Breast epithelium (tissue), 4 donors: ENCODE measurements at regions not wholly inside any gene's neighbourhood (a gene's known extent, or its start where the extent isn't known, plus 50 kb on each side); places are given as distances from the start of the nearest gene placed in this dataset.

ENCODE experiments used
- DNase-seq, 2 donors: peaks; one replicate each; pipeline ENCODE4 v3.0.0-alpha.2; 2019; ENCODE audit warnings: low spot score in 2 of 2
- H3K27ac ChIP-seq, 2 donors: fragments of 200-600 bp; sonication (generic) in 1 of 2; one replicate each; pipeline ENCODE4 v1.5.1; 2016 to 2019; ENCODE audit warnings: mild to moderate bottlenecking in 1 of 2
- H3K27me3 ChIP-seq, 2 donors: fragments of 200-600 bp; sonication (generic) in 1 of 2; one replicate each; pipeline versions ENCODE4 v1.5.1 to v1.6.0; 2017 to 2019; ENCODE audit warnings: control low read depth in 1 of 2, mild to moderate bottlenecking in 1 of 2
- H3K36me3 ChIP-seq: fragments of 200-600 bp; one replicate; pipeline ENCODE4 v1.5.1; 2019
- H3K4me1 ChIP-seq, 2 donors: fragments of 200-600 bp; sonication (generic); one replicate each; pipeline ENCODE4 v1.5.1; 2016 to 2019; ENCODE audit warnings: control low read depth in 1 of 2
- H3K4me3 ChIP-seq, 3 donors: fragments of 200-600 bp; sonication (generic); 1 replicate in 2 of 3; 2 replicates in 1 of 3; pipeline ENCODE4 v1.5.1; 2016 to 2019; ENCODE audit warnings: mild to moderate bottlenecking in 3 of 3, moderate library complexity in 2 of 3
- H3K9me3 ChIP-seq, 2 donors: fragments of 200-600 bp; sonication (generic) in 1 of 2; one replicate each; pipeline ENCODE4 v1.5.1; 2016 to 2019; ENCODE audit warnings: control low read depth in 1 of 2
- POLR2A ChIP-seq: fragments of 450-650 bp; IDR thresholded peaks from one replicate; pipeline ENCODE4 v1.6.1; 2016; ENCODE audit warnings: antibody characterized with exemption, mild to moderate bottlenecking, moderate library complexity
- POLR2AphosphoS5 ChIP-seq, 3 donors: sonication (generic); formaldehyde crosslinking; IDR thresholded peaks; one replicate each; pipeline ENCODE4 v1.6.1; 2017; ENCODE audit warnings: antibody characterized with exemption in 3 of 3
- intact Hi-C: fragments of 100-400 bp; cut with DNase I; formaldehyde crosslinking; loops from one replicate; pipeline ENCODE4 v1.15.1; 2023; ENCODE audit warnings: low total_unique reads
- TF ChIP-seq, protein P1 (sequence below), 3 donors: fragments of 450-650 bp; IDR thresholded peaks; one replicate each; pipeline ENCODE4 v1.5.1; 2016 to 2017; ENCODE audit warnings: antibody characterized with exemption in 3 of 3, mild to moderate bottlenecking in 3 of 3, moderate library complexity in 3 of 3

GRCh38 chr10:60450291-60450690 lies 60.6 kb upstream of the ANK3 start:
- no peaks in the 10 kb centered on the region for H3K9me3 ChIP-seq
- no peak overlapping the region for H3K27ac ChIP-seq
- no peaks in the 10 kb centered on the region for H3K36me3 ChIP-seq
- H3K4me3 ChIP-seq = no peak overlapping the region
- H3K4me1 ChIP-seq = no peaks in the 10 kb centered on the region
- intact Hi-C loops = no loop called here
- DNase-seq = no peak
- TF ChIP-seq POLR2A (no peak), POLR2AphosphoS5 (IDR thresholded peaks at IDR 0.05) (no peak)
- TF ChIP-seq, protein P1, sequence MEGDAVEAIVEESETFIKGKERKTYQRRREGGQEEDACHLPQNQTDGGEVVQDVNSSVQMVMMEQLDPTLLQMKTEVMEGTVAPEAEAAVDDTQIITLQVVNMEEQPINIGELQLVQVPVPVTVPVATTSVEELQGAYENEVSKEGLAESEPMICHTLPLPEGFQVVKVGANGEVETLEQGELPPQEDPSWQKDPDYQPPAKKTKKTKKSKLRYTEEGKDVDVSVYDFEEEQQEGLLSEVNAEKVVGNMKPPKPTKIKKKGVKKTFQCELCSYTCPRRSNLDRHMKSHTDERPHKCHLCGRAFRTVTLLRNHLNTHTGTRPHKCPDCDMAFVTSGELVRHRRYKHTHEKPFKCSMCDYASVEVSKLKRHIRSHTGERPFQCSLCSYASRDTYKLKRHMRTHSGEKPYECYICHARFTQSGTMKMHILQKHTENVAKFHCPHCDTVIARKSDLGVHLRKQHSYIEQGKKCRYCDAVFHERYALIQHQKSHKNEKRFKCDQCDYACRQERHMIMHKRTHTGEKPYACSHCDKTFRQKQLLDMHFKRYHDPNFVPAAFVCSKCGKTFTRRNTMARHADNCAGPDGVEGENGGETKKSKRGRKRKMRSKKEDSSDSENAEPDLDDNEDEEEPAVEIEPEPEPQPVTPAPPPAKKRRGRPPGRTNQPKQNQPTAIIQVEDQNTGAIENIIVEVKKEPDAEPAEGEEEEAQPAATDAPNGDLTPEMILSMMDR (IDR thresholded peaks at IDR 0.05) = no peak
- H3K27me3 ChIP-seq = no peaks in the 10 kb centered on the region

DNA sequence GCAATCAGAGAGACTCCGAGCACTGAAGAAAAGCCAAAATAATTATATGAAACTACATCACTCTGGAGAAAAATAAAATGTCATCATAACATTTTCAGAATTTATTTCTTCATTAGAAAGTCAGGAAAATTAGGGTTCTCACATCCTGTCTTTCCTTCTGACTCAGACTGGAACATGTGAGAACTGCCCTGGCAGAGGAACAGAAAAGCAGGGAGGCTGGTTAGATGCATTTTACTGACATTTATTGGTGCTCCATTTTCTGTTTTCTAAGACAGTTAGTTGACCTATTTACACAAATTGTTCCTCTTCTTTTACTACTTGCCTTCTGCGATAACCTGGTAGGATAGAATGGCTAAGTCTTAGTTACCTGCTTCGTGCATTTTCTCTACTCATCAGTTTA lies 58.6 kb upstream of the ANK3 start:
- Histone ChIP-seq H3K27ac (peak overlapping the region in 1 of 2 donors; percentile 8), H3K4me3 (no peak overlapping the region), H3K36me3 (no peaks in the 10 kb centered on the region), H3K9me3 (no peaks in the 10 kb centered on the region), H3K27me3 (no peaks in the 10 kb centered on the region), H3K4me1 (no peaks in the 10 kb centered on the region)
- intact Hi-C loops = no loop called here
- TF ChIP-seq, protein P1 (IDR thresholded peaks at IDR 0.05) = no peak
- TF ChIP-seq POLR2AphosphoS5 (IDR thresholded peaks at IDR 0.05) = no peak
- TF ChIP-seq POLR2A = no peak
- no peak for DNase-seq

DNA sequence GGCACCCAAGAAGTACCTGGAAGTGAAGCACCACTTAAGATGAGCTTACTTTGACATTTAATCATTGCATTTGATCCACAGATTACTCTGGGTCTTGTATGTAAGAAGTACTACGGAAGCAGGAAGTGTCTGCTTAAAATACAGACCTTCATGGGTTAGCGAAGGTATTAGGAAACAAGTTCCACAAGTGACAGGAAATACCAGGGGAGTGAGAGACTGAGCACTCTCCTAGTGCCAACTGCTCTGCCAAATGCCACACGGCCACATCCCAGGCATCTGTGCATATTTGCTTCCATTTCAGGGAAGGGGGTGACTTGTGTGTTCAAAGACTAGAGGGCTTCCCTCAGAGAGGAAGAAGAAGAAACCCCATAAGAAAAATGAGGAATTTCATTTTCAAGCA lies 57.2 kb upstream of the ANK3 start:
- no peaks in the 10 kb centered on the region for H3K36me3 ChIP-seq
- no peak overlapping the region for H3K4me3 ChIP-seq
- DNase-seq = peak in 1 of 2 donors; percentile 52
- no peaks in the 10 kb centered on the region for H3K27me3 ChIP-seq
- no peaks in the 10 kb centered on the region for H3K4me1 ChIP-seq
- peak overlapping the region; percentile 49 to 50 for H3K27ac ChIP-seq
- TF ChIP-seq POLR2AphosphoS5 (IDR thresholded peaks at IDR 0.05) (no peak), POLR2A (no peak)
- TF ChIP-seq, protein P1 (IDR thresholded peaks at IDR 0.05) = no peak
- H3K9me3 ChIP-seq = no peaks in the 10 kb centered on the region
- intact Hi-C loops = no loop called here

GRCh38 chr10:60446070-60446833 lies 56.6 kb upstream of the ANK3 start:
- Histone ChIP-seq H3K4me3 (no peak overlapping the region), H3K27ac (peak overlapping the region; percentile 49 to 50), H3K4me1 (no peaks in the 10 kb centered on the region), H3K36me3 (no peaks in the 10 kb centered on the region), H3K27me3 (no peaks in the 10 kb centered on the region), H3K9me3 (no peaks in the 10 kb centered on the region)
- intact Hi-C loops = no loop called here
- no peak for DNase-seq
- TF ChIP-seq POLR2A (no peak), POLR2AphosphoS5 (IDR thresholded peaks at IDR 0.05) (no peak)
- TF ChIP-seq, protein P1 (IDR thresholded peaks at IDR 0.05) = no peak

GRCh38 chr10:60444494-60445064 lies 54.9 kb upstream of the ANK3 start:
- no peaks in the 10 kb centered on the region for H3K36me3 ChIP-seq
- no peaks in the 10 kb centered on the region for H3K27me3 ChIP-seq
- no peak for DNase-seq
- intact Hi-C loops = no loop called here
- H3K4me3 ChIP-seq = no peak overlapping the region
- H3K9me3 ChIP-seq = no peaks in the 10 kb centered on the region
- TF ChIP-seq, protein P1 (IDR thresholded peaks at IDR 0.05) = peak in 2 of 3 donors; percentile 40 to 57
- TF ChIP-seq POLR2AphosphoS5 (IDR thresholded peaks at IDR 0.05) = no peak
- TF ChIP-seq POLR2A = no peak
- H3K4me1 ChIP-seq = no peaks in the 10 kb centered on the region
- no peak overlapping the region for H3K27ac ChIP-seq
